OCI-LY1 (cell line): ENCODE measurements at regions not wholly inside any gene's neighbourhood (a gene's known extent, or its start where the extent isn't known, plus 50 kb on each side); places are given as distances from the start of the nearest gene placed in this dataset.

ENCODE experiments used
- H2AFZ ChIP-seq: fragments of 200-600 bp; sonication (generic), shearing (Covaris generic); 2 replicates; pipeline ENCODE4 v1.6.0; 2014; ENCODE audit warnings: antibody characterized with exemption, mild to moderate bottlenecking, low read length
- H3F3A ChIP-seq: fragments of 200-600 bp; sonication (generic), shearing (Covaris generic); 2 replicates; pipeline ENCODE4 v1.6.0; 2014; ENCODE audit warnings: mild to moderate bottlenecking, antibody characterized with exemption, low read length, moderate library complexity; ENCODE audit not compliant: insufficient read depth
- H3K27ac ChIP-seq: fragments of 200-600 bp; sonication (generic); 2 replicates; pipeline ENCODE4 v1.5.1; 2014; ENCODE audit warnings: low read length, mixed run types, mild to moderate bottlenecking, low read depth; ENCODE audit not compliant: poor library complexity, severe bottlenecking
- H3K27me3 ChIP-seq: fragments of 200-600 bp; sonication (generic); 2 replicates; pipeline ENCODE4 v1.6.0; 2014; ENCODE audit warnings: antibody characterized with exemption, mild to moderate bottlenecking, low read length, moderate library complexity; ENCODE audit not compliant: insufficient read depth
- H3K36me3 ChIP-seq: fragments of 200-600 bp; sonication (generic); 2 replicates; pipeline ENCODE4 v1.6.1; 2014; ENCODE audit warnings: mild to moderate bottlenecking, antibody characterized with exemption, low read length, moderate library complexity, mixed read lengths; ENCODE audit not compliant: insufficient read depth
- H3K4me1 ChIP-seq: fragments of 200-600 bp; sonication (generic); 2 replicates; pipeline ENCODE4 v1.5.1; 2014; ENCODE audit warnings: mild to moderate bottlenecking, low read length, moderate library complexity; ENCODE audit not compliant: insufficient read depth, severe bottlenecking
- H3K4me2 ChIP-seq: fragments of 200-600 bp; sonication (generic), shearing (Covaris generic); 2 replicates; pipeline ENCODE4 v1.6.1; 2014; ENCODE audit warnings: low read length
- H3K4me3 ChIP-seq: fragments of 200-600 bp; sonication (generic); 2 replicates; pipeline ENCODE4 v1.5.1; 2014; ENCODE audit warnings: low read length, low read depth, mild to moderate bottlenecking, mixed read lengths; ENCODE audit not compliant: poor library complexity, severe bottlenecking
- H3K79me2 ChIP-seq: fragments of 200-600 bp; shearing (Covaris generic); 2 replicates; pipeline ENCODE4 v1.6.1; 2016; ENCODE audit warnings: mixed run types, low read length, mixed read lengths; ENCODE audit not compliant: insufficient read depth
- H3K9ac ChIP-seq: fragments of 200-600 bp; sonication (generic), shearing (Covaris generic); 2 replicates; pipeline ENCODE4 v1.6.1; 2014; ENCODE audit warnings: mild to moderate bottlenecking, low read length, mixed read lengths
- H3K9me2 ChIP-seq: fragments of 200-600 bp; sonication (generic), shearing (Covaris generic); 2 replicates; pipeline ENCODE4 v1.6.1; 2014; ENCODE audit warnings: low read depth, mild to moderate bottlenecking, low read length, mixed read lengths
- H3K9me3 ChIP-seq: fragments of 200-600 bp; shearing (Covaris generic); 2 replicates; pipeline ENCODE4 v1.6.1; 2014; ENCODE audit warnings: low read length, mixed read lengths
- H4K20me1 ChIP-seq: fragments of 200-600 bp; sonication (generic), shearing (Covaris generic); 2 replicates; pipeline ENCODE4 v1.6.0; 2016; ENCODE audit warnings: mild to moderate bottlenecking, low read length; ENCODE audit not compliant: insufficient read depth
- CTCF ChIP-seq: fragments of 200-600 bp; sonication (generic), shearing (Covaris generic); IDR thresholded peaks from 2 replicates; pipeline ENCODE4 v1.5.1; 2017; ENCODE audit warnings: mild to moderate bottlenecking, antibody characterized with exemption, low read length, moderate library complexity, mixed read lengths
- EZH2 ChIP-seq: fragments of 200-600 bp; sonication (generic), shearing (Covaris generic); IDR thresholded peaks from 2 replicates; pipeline ENCODE4 v1.8.0; 2017; ENCODE audit warnings: borderline replicate concordance, mixed run types, mild to moderate bottlenecking, antibody characterized with exemption, low read length, moderate library complexity, mixed read lengths

GRCh38 chr3:153749070-153749610 lies 372.1 kb upstream of the ARHGEF26 start:
- TF ChIP-seq EZH2 (no peak), CTCF (no peak)
- Histone ChIP-seq H4K20me1 (no peaks in the 10 kb centered on the region), H3K27me3 (no peaks in the 10 kb centered on the region), H3K9ac (no peak overlapping the region), H3K79me2 (no peaks in the 10 kb centered on the region), H3K4me3 (no peak overlapping the region), H3K4me1 (no peaks in the 10 kb centered on the region), H3K9me2 (no peaks in the 10 kb centered on the region), H3K27ac (no peak overlapping the region), H3K9me3 (no peaks in the 10 kb centered on the region), H3K4me2 (no peak overlapping the region), H3K36me3 (no peaks in the 10 kb centered on the region), H3F3A (no peaks in the 10 kb centered on the region), H2AFZ (no peak overlapping the region)

- Histone ChIP-seq H2AFZ (no peak overlapping the region), H4K20me1 (no peaks in the 10 kb centered on the region), H3K79me2 (no peaks in the 10 kb centered on the region), H3K9me2 (no peaks in the 10 kb centered on the region), H3K27ac (no peak overlapping the region), H3K9ac (no peak overlapping the region), H3K36me3 (no peaks in the 10 kb centered on the region), H3K9me3 (no peaks in the 10 kb centered on the region), H3K27me3 (no peaks in the 10 kb centered on the region), H3F3A (no peaks in the 10 kb centered on the region), H3K4me2 (no peak overlapping the region), H3K4me3 (no peak overlapping the region), H3K4me1 (no peaks in the 10 kb centered on the region)
- TF ChIP-seq CTCF (no peak), EZH2 (no peak)
Observed at GRCh38 chr3:153752405-153753027, 368.7 kb upstream of the ARHGEF26 start.

DNA sequence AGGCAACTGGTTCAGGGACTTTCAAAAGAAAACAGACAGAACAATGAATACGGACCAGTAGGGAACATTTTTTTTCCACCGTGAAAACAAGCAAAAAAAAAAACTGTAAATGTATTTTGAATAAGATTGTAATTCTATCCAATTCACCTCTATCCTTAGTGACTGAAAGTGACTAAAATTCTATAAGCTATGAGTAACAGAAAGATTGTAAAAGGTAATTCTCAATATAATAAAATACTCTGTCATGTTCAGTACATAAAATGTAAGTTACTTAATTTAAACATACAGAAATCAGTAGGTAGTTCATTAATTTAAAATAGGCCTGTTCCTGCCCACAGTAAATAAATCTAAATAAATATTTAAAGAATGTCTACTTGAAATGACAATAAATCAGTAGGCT lies 368.2 kb upstream of the ARHGEF26 start:
- no peaks in the 10 kb centered on the region for H3K4me1 ChIP-seq
- no peaks in the 10 kb centered on the region for H4K20me1 ChIP-seq
- no peak overlapping the region for H3K4me2 ChIP-seq
- H3K27me3 ChIP-seq: no peaks in the 10 kb centered on the region
- TF ChIP-seq EZH2 (no peak), CTCF (no peak)
- H3K79me2 ChIP-seq: no peaks in the 10 kb centered on the region
- H3K9me3 ChIP-seq: no peaks in the 10 kb centered on the region
- no peak overlapping the region for H3K27ac ChIP-seq
- no peak overlapping the region for H3K4me3 ChIP-seq
- H3K9me2 ChIP-seq: no peaks in the 10 kb centered on the region
- no peak overlapping the region for H2AFZ ChIP-seq
- no peak overlapping the region for H3K9ac ChIP-seq
- no peaks in the 10 kb centered on the region for H3K36me3 ChIP-seq
- no peaks in the 10 kb centered on the region for H3F3A ChIP-seq
